Endothelial cell of umbilical vein (primary cell): ENCODE measurements at regions not wholly inside any gene's neighbourhood (a gene's known extent, or its start where the extent isn't known, plus 50 kb on each side); places are given as distances from the start of the nearest gene placed in this dataset.
"Not testable (repeated sequence)": the region's sequence is repeated elsewhere in the genome, so short reads cannot be mapped to it uniquely, and the experiment has no call there.

ENCODE experiments used
- BruUV-seq: library from RNA; stranded (reverse); fragments of 400-500 nt; replicated peaks from 2 replicates; lab custom pipeline; 2021; lab: Mats Ljungman, UMichigan
- CTCF ChIA-PET: fragments of 300-600, 350-600 bp; sonication (Branson Sonifier 250); formaldehyde crosslinking; loops from one replicate; lab custom pipeline; 2021; ENCODE audit warnings: antibody characterized with exemption, inconsistent platforms; lab: Charles Lee
- POLR2A ChIA-PET: fragments of 300-600, 350-600 bp; sonication (Branson Sonifier 250); formaldehyde crosslinking; loops from one replicate; lab custom pipeline; 2021; ENCODE audit warnings: antibody characterized with exemption, inconsistent platforms; lab: Charles Lee
- DNase-seq: peaks from one replicate; pipeline ENCODE4 v3.0.0-alpha.2; 2011; ENCODE audit warnings: low read depth, low spot score
- FAIRE-seq: peaks from 2 replicates; lab custom pipeline; 2011; peaks lifted over from hg19 to GRCh38; lab: Jason Lieb, UNC
- H2AFZ ChIP-seq: 2 replicates; pipeline ENCODE4 v1.6.0; 2012; ENCODE audit warnings: low read depth, low read length, control low read depth, inconsistent platforms
- H3K27ac ChIP-seq: 2 replicates; pipeline ENCODE4 v1.5.1; 2011; ENCODE audit warnings: low read depth, mild to moderate bottlenecking, control low read depth, low read length, moderate library complexity; ENCODE audit not compliant: insufficient read depth
- H3K27me3 ChIP-seq, 2 experiments: 2 replicates each; pipeline versions ENCODE4 v1.6.0 to v1.6.1; 2011; ENCODE audit warnings: low read length in 2 of 2, mixed read lengths in 1 of 2; ENCODE audit not compliant: control insufficient read depth in 2 of 2, insufficient read depth in 2 of 2
- H3K36me3 ChIP-seq, 2 experiments: 2 replicates in 1 of 2; 3 replicates in 1 of 2; pipeline ENCODE4 v1.5.1; 2011; ENCODE audit warnings: low read length in 2 of 2, mild to moderate bottlenecking in 1 of 2, moderate library complexity in 1 of 2; ENCODE audit not compliant: control insufficient read depth in 2 of 2, insufficient read depth in 2 of 2; ENCODE audit errors: extremely low read depth in 1 of 2
- H3K4me1 ChIP-seq: 3 replicates; pipeline ENCODE4 v1.5.1; 2011; ENCODE audit warnings: mild to moderate bottlenecking, low read length; ENCODE audit not compliant: control insufficient read depth, insufficient read depth; ENCODE audit errors: extremely low read depth
- H3K4me2 ChIP-seq: 2 replicates; pipeline ENCODE4 v1.6.1; 2011; ENCODE audit warnings: low read length, control low read depth, mixed read lengths; ENCODE audit not compliant: insufficient read depth
- H3K4me3 ChIP-seq, 3 experiments: fragments of 200-600 bp in 1 of 3; sonication (generic), shearing (Covaris generic) in 1 of 3; replicated peaks in 1 of 3; 2 replicates each; pipeline ENCODE4 v1.5.1; 2011 to 2016; ENCODE audit warnings: control low read depth in 3 of 3, low read length in 3 of 3, mild to moderate bottlenecking in 2 of 3, inconsistent platforms in 1 of 3, low read depth in 1 of 3, moderate library complexity in 1 of 3; ENCODE audit not compliant: insufficient read depth in 1 of 3
- H3K79me2 ChIP-seq: 2 replicates; pipeline ENCODE4 v1.6.0; 2012; ENCODE audit warnings: low read length, inconsistent platforms; ENCODE audit not compliant: control insufficient read depth, insufficient read depth
- H3K9ac ChIP-seq: replicated peaks from 2 replicates; pipeline ENCODE3; 2011; ENCODE audit warnings: low read length, control low read depth; ENCODE audit not compliant: insufficient read depth; ENCODE audit errors: extremely low read depth
- H3K9me1 ChIP-seq: replicated peaks from 3 replicates; pipeline ENCODE4 v1.6.0; 2011; ENCODE audit warnings: mild to moderate bottlenecking, low read length; ENCODE audit not compliant: control insufficient read depth, insufficient read depth; ENCODE audit errors: extremely low read depth
- H3K9me3 ChIP-seq: replicated peaks from 2 replicates; pipeline ENCODE4 v1.5.1; 2012; ENCODE audit warnings: low read length, inconsistent platforms; ENCODE audit not compliant: control insufficient read depth, insufficient read depth
- H4K20me1 ChIP-seq: replicated peaks from 2 replicates; pipeline ENCODE3; 2011; ENCODE audit warnings: mild to moderate bottlenecking, low read length; ENCODE audit not compliant: control insufficient read depth, insufficient read depth; ENCODE audit errors: extremely low read depth
- EZH2 ChIP-seq: IDR thresholded peaks from 2 replicates; pipeline ENCODE4 v1.6.1; 2012; ENCODE audit warnings: borderline replicate concordance, low read depth, mild to moderate bottlenecking, moderate library complexity, low read length, inconsistent platforms; ENCODE audit not compliant: severe bottlenecking
- FOS ChIP-seq: IDR thresholded peaks from 2 replicates; pipeline ENCODE4 v1.6.1; 2011; ENCODE audit warnings: mild to moderate bottlenecking, low read length, moderate library complexity, borderline replicate concordance; ENCODE audit not compliant: insufficient read depth
- POLR2A ChIP-seq: IDR thresholded peaks from 2 replicates; pipeline ENCODE4 v1.6.1; 2012; ENCODE audit warnings: low read depth, mild to moderate bottlenecking, control low read depth, low read length
- POLR2AphosphoS5 ChIP-seq: IDR thresholded peaks from 2 replicates; pipeline ENCODE4 v1.6.1; 2012; ENCODE audit warnings: low read depth, mild to moderate bottlenecking, control low read depth, low read length, moderate library complexity; ENCODE audit not compliant: insufficient read depth
- dilution Hi-C: fragments of 300-500 bp; cut with MboI; formaldehyde crosslinking; loops from one replicate; pipeline ENCODE4 v1.15.0; 2019; ENCODE audit warnings: low sequenced_read_pairs; ENCODE audit not compliant: extremely low pct_ligation_motif_present
- intact Hi-C: fragments of 100-400 bp; cut with micrococcal nuclease; formaldehyde crosslinking; loops from one replicate; pipeline ENCODE4 v1.10.0; 2022
- TF ChIP-seq, protein P1 (sequence below): IDR thresholded peaks from 2 replicates; pipeline ENCODE4 v1.6.1; 2011; ENCODE audit not compliant: insufficient read depth, insufficient read length

- Histone ChIP-seq H3K9ac (no peak overlapping the region), H3K9me3 (no peaks in the 10 kb centered on the region), H4K20me1 (no peaks in the 10 kb centered on the region), H3K9me1 (no peaks in the 10 kb centered on the region), H3K4me2 (no peak overlapping the region), H3K79me2 (no peaks in the 10 kb centered on the region), H3K27ac (no peak overlapping the region), H3K4me3 (no peak overlapping the region), H3K27me3 (no peaks in the 10 kb centered on the region), H3K36me3 (no peaks in the 10 kb centered on the region), H3K4me1 (peaks cover 34% of the 10 kb centered on the region), H2AFZ (no peak overlapping the region)
- intact Hi-C loops (no loop called here), dilution Hi-C loops (no loop called here)
- no peak for TF ChIP-seq POLR2A
- no peak for TF ChIP-seq EZH2
- no peak for TF ChIP-seq FOS
- TF ChIP-seq, protein P1, sequence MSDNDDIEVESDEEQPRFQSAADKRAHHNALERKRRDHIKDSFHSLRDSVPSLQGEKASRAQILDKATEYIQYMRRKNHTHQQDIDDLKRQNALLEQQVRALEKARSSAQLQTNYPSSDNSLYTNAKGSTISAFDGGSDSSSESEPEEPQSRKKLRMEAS: no peak
- no peak for TF ChIP-seq POLR2AphosphoS5
- DNase-seq (no peak), FAIRE-seq (no peak)
- BruUV-seq: no TSS peak
- POLR2A ChIA-PET: no interaction called here
- CTCF ChIA-PET: no interaction called here
Measured at GRCh38 chr2:215535125-215535668, 99.3 kb upstream of the FN1 start.

GRCh38 chr2:215533716-215534115, 97.8 kb upstream of the FN1 start:
- H3K4me3 ChIP-seq, BruUV-seq, H3K9me3 ChIP-seq, DNase-seq, H3K27me3 ChIP-seq, dilution Hi-C loops, H2AFZ ChIP-seq, H3K9me1 ChIP-seq, CTCF ChIA-PET, H3K9ac ChIP-seq, FAIRE-seq, intact Hi-C loops, H3K4me2 ChIP-seq, H3K36me3 ChIP-seq, H4K20me1 ChIP-seq, H3K27ac ChIP-seq, POLR2A ChIA-PET, H3K79me2 ChIP-seq: not testable (repeated sequence)
- peaks cover 46% of the 10 kb centered on the region for H3K4me1 ChIP-seq
